ENCODE measurements at regions not wholly inside any gene's neighbourhood (a gene's known extent, or its start where the extent isn't known, plus 50 kb on each side); places are given as distances from the start of the nearest gene placed in this dataset.

GRCh38 chr7:91537260-91538152 lies 273.3 kb downstream of the FZD1 start:
- TF ChIP-seq Cebpa-rat (IDR thresholded peaks at IDR 0.05): no peak
- Histone ChIP-seq H4K20me1 (no peaks in the 10 kb centered on the region), H3K4me2 (no peak overlapping the region), H3K4me1 (no peaks in the 10 kb centered on the region), H3K27ac (no peak overlapping the region), H3K9ac (no peak overlapping the region), H3K36me3 (no peaks in the 10 kb centered on the region), H3K9me3 (no peaks in the 10 kb centered on the region), H3K4me3 (no peak overlapping the region), H3K27me3 (no peaks in the 10 kb centered on the region)

- Histone ChIP-seq H3K4me1 (no peaks in the 10 kb centered on the region), H3K9ac (no peak overlapping the region), H4K20me1 (no peaks in the 10 kb centered on the region), H3K27me3 (no peaks in the 10 kb centered on the region), H3K36me3 (no peaks in the 10 kb centered on the region), H3K4me3 (no peak overlapping the region), H3K27ac (no peak overlapping the region), H3K4me2 (no peak overlapping the region), H3K9me3 (no peaks in the 10 kb centered on the region)
- TF ChIP-seq Cebpa-rat (IDR thresholded peaks at IDR 0.05): no peak
Measured at GRCh38 chr7:91541641-91542040, 277.4 kb downstream of the FZD1 start.

- Histone ChIP-seq H3K27me3 (no peaks in the 10 kb centered on the region), H4K20me1 (no peaks in the 10 kb centered on the region), H3K27ac (no peak overlapping the region), H3K9ac (no peak overlapping the region), H3K9me3 (no peaks in the 10 kb centered on the region), H3K4me1 (no peaks in the 10 kb centered on the region), H3K4me2 (no peak overlapping the region), H3K36me3 (no peaks in the 10 kb centered on the region), H3K4me3 (no peak overlapping the region)
- no peak for TF ChIP-seq Cebpa-rat (IDR thresholded peaks at IDR 0.05)
Measured at GRCh38 chr7:91543646-91544045, 279.4 kb downstream of the FZD1 start.

- H3K27me3 ChIP-seq: no peaks in the 10 kb centered on the region
- no peak overlapping the region for H3K4me3 ChIP-seq
- H3K36me3 ChIP-seq: no peaks in the 10 kb centered on the region
- H3K4me1 ChIP-seq: no peaks in the 10 kb centered on the region
- H3K9me3 ChIP-seq: no peaks in the 10 kb centered on the region
- no peak for TF ChIP-seq Cebpa-rat (IDR thresholded peaks at IDR 0.05)
- H4K20me1 ChIP-seq: no peaks in the 10 kb centered on the region
- H3K9ac ChIP-seq: no peak overlapping the region
- no peak overlapping the region for H3K27ac ChIP-seq
- H3K4me2 ChIP-seq: no peak overlapping the region
Measured at GRCh38 chr7:91549878-91550277, 285.6 kb downstream of the FZD1 start.

- Histone ChIP-seq H4K20me1 (no peaks in the 10 kb centered on the region), H3K4me2 (no peak overlapping the region), H3K4me1 (no peaks in the 10 kb centered on the region), H3K36me3 (no peaks in the 10 kb centered on the region), H3K27ac (no peak overlapping the region), H3K9me3 (no peaks in the 10 kb centered on the region), H3K27me3 (no peaks in the 10 kb centered on the region), H3K4me3 (no peak overlapping the region), H3K9ac (no peak overlapping the region)
- no peak for TF ChIP-seq Cebpa-rat (IDR thresholded peaks at IDR 0.05)
Measured at GRCh38 chr7:91550931-91551330, 286.7 kb downstream of the FZD1 start.

GRCh38 chr7:91551377-91552175 lies 287.3 kb downstream of the FZD1 start:
- TF ChIP-seq Cebpa-rat (IDR thresholded peaks at IDR 0.05): no peak
- Histone ChIP-seq H3K36me3 (no peaks in the 10 kb centered on the region), H3K9ac (no peak overlapping the region), H3K27ac (no peak overlapping the region), H3K4me3 (no peak overlapping the region), H3K4me1 (no peaks in the 10 kb centered on the region), H3K9me3 (no peaks in the 10 kb centered on the region), H3K27me3 (no peaks in the 10 kb centered on the region), H3K4me2 (no peak overlapping the region), H4K20me1 (no peaks in the 10 kb centered on the region)

GRCh38 chr7:91553410-91553895 lies 289.2 kb downstream of the FZD1 start:
- H4K20me1 ChIP-seq: no peaks in the 10 kb centered on the region
- no peaks in the 10 kb centered on the region for H3K9me3 ChIP-seq
- no peaks in the 10 kb centered on the region for H3K36me3 ChIP-seq
- no peak overlapping the region for H3K9ac ChIP-seq
- no peaks in the 10 kb centered on the region for H3K4me1 ChIP-seq
- H3K4me2 ChIP-seq: no peak overlapping the region
- no peaks in the 10 kb centered on the region for H3K27me3 ChIP-seq
- H3K4me3 ChIP-seq: no peak overlapping the region
- no peak for TF ChIP-seq Cebpa-rat (IDR thresholded peaks at IDR 0.05)
- H3K27ac ChIP-seq: no peak overlapping the region

- Histone ChIP-seq H3K36me3 (no peaks in the 10 kb centered on the region), H3K4me1 (no peaks in the 10 kb centered on the region), H3K4me2 (no peak overlapping the region), H3K27ac (no peak overlapping the region), H3K4me3 (no peak overlapping the region), H3K27me3 (no peaks in the 10 kb centered on the region), H3K9ac (no peak overlapping the region), H4K20me1 (no peaks in the 10 kb centered on the region), H3K9me3 (no peaks in the 10 kb centered on the region)
- TF ChIP-seq Cebpa-rat (IDR thresholded peaks at IDR 0.05): no peak
Measured at GRCh38 chr7:91554883-91555282, 290.6 kb downstream of the FZD1 start.

- no peak overlapping the region for H3K4me3 ChIP-seq
- H3K9me3 ChIP-seq: no peaks in the 10 kb centered on the region
- no peaks in the 10 kb centered on the region for H3K27me3 ChIP-seq
- H3K27ac ChIP-seq: no peak overlapping the region
- no peak overlapping the region for H3K4me2 ChIP-seq
- H3K36me3 ChIP-seq: no peaks in the 10 kb centered on the region
- no peak for TF ChIP-seq Cebpa-rat (IDR thresholded peaks at IDR 0.05)
- no peak overlapping the region for H3K9ac ChIP-seq
- no peaks in the 10 kb centered on the region for H3K4me1 ChIP-seq
- H4K20me1 ChIP-seq: no peaks in the 10 kb centered on the region
Measured at GRCh38 chr7:91556239-91556638, 292.0 kb downstream of the FZD1 start.

Data from BLaER1 (cell line).